MCF 10A (cell line): ENCODE measurements at regions not wholly inside any gene's neighbourhood (a gene's known extent, or its start where the extent isn't known, plus 50 kb on each side); places are given as distances from the start of the nearest gene placed in this dataset.

Source experiments
- BruUV-seq: library from RNA; stranded (reverse); fragments of 400-500 nt; replicated peaks from 2 replicates; lab custom pipeline; 2021; lab: Mats Ljungman, UMichigan
- CTCF ChIA-PET: fragments of 300-600 bp; sonication (Branson Sonifier 250); formaldehyde crosslinking; extraction: SDS; loops from one replicate; lab custom pipeline; 2021; ENCODE audit warnings: antibody characterized with exemption, inconsistent platforms; lab: Yijun Ruan, JAX
- POLR2A ChIA-PET: fragments of 300-600, 350-650 bp; sonication (Branson Sonifier 250); formaldehyde crosslinking; extraction: SDS; loops from one replicate; lab custom pipeline; 2020; ENCODE audit warnings: antibody characterized with exemption, inconsistent platforms; lab: Yijun Ruan, JAX
- DNase-seq: peaks from one replicate; pipeline ENCODE4 v3.0.0-alpha.2; 2018; ENCODE audit not compliant: unreplicated experiment
- H3K27ac Mint-ChIP-seq: one replicate; pipeline ENCODE4 v1.8.0; 2022; ENCODE audit warnings: mild to moderate bottlenecking, low read depth, mixed read lengths; ENCODE audit not compliant: unreplicated experiment
- H3K27me3 Mint-ChIP-seq: one replicate; pipeline ENCODE4 v1.8.0; 2022; ENCODE audit warnings: mixed read lengths; ENCODE audit not compliant: insufficient read depth, unreplicated experiment
- H3K36me3 Mint-ChIP-seq: one replicate; pipeline ENCODE4 v1.8.0; 2022; ENCODE audit warnings: mild to moderate bottlenecking, moderate library complexity, mixed read lengths; ENCODE audit not compliant: insufficient read depth, unreplicated experiment
- H3K4me1 Mint-ChIP-seq: one replicate; pipeline ENCODE4 v1.8.0; 2022; ENCODE audit warnings: mixed read lengths; ENCODE audit not compliant: insufficient read depth, unreplicated experiment
- H3K4me3 Mint-ChIP-seq: one replicate; pipeline ENCODE4 v1.8.0; 2022; ENCODE audit warnings: mild to moderate bottlenecking, moderate library complexity, mixed read lengths; ENCODE audit not compliant: unreplicated experiment
- H3K9me3 Mint-ChIP-seq: one replicate; pipeline ENCODE4 v1.8.0; 2022; ENCODE audit warnings: mixed read lengths; ENCODE audit not compliant: unreplicated experiment
- intact Hi-C: fragments of 100-400 bp; cut with micrococcal nuclease; formaldehyde crosslinking; loops from 2 replicates; pipeline ENCODE4 v1.14.1; 2022
- TF ChIP-seq, protein P1 (sequence below): fragments of 200-600 bp; IDR thresholded peaks from one replicate; pipeline ENCODE4 v1.8.0; 2022; ENCODE audit warnings: antibody characterized with exemption, mild to moderate bottlenecking; ENCODE audit not compliant: unreplicated experiment

DNA sequence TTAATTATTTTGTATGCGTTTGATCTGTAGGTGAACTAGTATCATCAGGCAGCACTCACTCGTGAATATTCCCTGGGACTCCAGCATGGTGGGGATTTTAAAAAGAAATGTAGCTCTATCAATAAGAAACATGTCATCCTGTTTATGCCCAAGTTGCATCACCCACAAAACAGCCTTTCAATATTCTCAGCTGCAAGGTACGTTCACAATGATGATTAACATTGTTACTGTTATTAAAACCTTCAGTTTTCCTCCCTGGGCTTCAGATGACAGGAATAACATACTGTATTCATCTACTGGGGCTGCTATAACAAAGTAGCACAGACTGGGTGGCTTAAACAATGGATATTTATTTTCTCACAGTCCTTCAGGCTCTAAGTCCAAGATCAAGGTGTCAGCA lies 87.9 kb upstream of the KLHL29 start:
- H3K36me3 Mint-ChIP-seq: no peaks in the 10 kb centered on the region
- TF ChIP-seq, protein P1, sequence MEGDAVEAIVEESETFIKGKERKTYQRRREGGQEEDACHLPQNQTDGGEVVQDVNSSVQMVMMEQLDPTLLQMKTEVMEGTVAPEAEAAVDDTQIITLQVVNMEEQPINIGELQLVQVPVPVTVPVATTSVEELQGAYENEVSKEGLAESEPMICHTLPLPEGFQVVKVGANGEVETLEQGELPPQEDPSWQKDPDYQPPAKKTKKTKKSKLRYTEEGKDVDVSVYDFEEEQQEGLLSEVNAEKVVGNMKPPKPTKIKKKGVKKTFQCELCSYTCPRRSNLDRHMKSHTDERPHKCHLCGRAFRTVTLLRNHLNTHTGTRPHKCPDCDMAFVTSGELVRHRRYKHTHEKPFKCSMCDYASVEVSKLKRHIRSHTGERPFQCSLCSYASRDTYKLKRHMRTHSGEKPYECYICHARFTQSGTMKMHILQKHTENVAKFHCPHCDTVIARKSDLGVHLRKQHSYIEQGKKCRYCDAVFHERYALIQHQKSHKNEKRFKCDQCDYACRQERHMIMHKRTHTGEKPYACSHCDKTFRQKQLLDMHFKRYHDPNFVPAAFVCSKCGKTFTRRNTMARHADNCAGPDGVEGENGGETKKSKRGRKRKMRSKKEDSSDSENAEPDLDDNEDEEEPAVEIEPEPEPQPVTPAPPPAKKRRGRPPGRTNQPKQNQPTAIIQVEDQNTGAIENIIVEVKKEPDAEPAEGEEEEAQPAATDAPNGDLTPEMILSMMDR: no peak
- H3K4me1 Mint-ChIP-seq: peaks cover 6% of the 10 kb centered on the region
- CTCF ChIA-PET: interaction anchor here (0.6 kb wide), 1 partner anchor 213 kb away, joined by 3 read pairs; no protein-coding TSS in a partner anchor
- no peak for DNase-seq
- POLR2A ChIA-PET: no interaction called here
- H3K9me3 Mint-ChIP-seq: no peaks in the 10 kb centered on the region
- H3K27me3 Mint-ChIP-seq: peaks cover 33% of the 10 kb centered on the region
- H3K27ac Mint-ChIP-seq: no peak overlapping the region
- no peak overlapping the region for H3K4me3 Mint-ChIP-seq
- intact Hi-C loops: no loop called here
- BruUV-seq: no TSS peak

DNA sequence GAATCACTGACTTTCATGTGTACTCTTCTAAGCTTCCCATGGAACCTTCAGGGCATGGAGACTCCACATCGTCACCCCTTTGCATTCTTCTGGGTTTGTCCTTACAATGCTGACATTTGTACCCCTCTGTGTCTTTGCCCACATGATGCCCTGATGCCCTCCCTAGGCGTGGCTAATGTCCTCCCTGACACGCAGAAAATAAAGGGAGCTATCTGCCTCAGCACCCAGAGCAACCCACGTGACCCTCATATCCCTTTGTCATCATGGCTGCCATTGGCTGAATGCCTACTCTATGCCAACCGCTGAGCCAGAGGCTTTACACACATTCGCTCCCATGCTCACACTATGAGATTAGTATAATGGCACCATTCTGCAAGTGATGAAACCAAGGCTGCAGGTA lies 86.4 kb upstream of the KLHL29 start:
- no peak overlapping the region for H3K27ac Mint-ChIP-seq
- no peak for DNase-seq
- H3K9me3 Mint-ChIP-seq: no peaks in the 10 kb centered on the region
- TF ChIP-seq, protein P1: no peak
- H3K36me3 Mint-ChIP-seq: no peaks in the 10 kb centered on the region
- no peak overlapping the region for H3K4me3 Mint-ChIP-seq
- POLR2A ChIA-PET: no interaction called here
- CTCF ChIA-PET: no interaction called here
- intact Hi-C loops: no loop called here
- H3K27me3 Mint-ChIP-seq: peaks cover 44% of the 10 kb centered on the region
- BruUV-seq: no TSS peak
- H3K4me1 Mint-ChIP-seq: peaks cover under 1% of the 10 kb centered on the region

DNA sequence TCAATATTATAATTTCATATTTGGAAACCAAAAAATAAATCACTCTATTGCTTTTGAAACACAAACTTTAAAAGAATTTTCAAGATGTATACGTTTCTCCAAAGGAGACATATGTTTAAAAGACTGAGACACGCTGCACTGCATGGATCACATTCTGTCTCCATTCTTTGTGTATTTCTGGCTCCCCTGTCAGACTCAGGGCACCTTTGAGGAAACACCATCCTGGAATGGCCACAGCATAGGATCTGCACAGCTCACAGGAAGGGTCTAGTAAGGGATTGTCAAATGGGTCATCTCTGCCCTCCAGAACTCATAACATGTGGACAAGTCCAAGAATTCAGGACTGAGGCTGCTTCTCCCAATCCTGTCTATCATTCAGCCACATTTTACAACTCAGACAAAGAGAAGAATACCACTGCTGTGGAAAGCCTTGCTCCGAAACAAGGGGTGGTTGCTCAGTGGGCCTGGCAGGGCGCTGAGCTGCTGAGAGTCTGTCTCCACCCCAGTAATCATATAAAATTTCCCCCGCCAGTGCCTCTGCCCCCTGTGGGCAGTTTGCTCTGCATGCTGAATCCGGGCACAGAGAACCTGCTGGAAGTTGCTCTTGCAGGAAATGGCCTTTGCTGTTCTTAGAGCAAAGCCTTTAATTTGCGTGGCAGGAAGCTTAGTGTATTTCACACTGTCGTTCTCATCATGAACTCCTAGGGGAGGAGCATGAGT lies 85.3 kb upstream of the KLHL29 start:
- BruUV-seq: no TSS peak
- TF ChIP-seq, protein P1: no peak
- Mint-ChIP-seq H3K27ac (no peak overlapping the region), H3K9me3 (no peaks in the 10 kb centered on the region), H3K27me3 (peaks cover 54% of the 10 kb centered on the region), H3K4me3 (no peak overlapping the region), H3K36me3 (no peaks in the 10 kb centered on the region), H3K4me1 (no peaks in the 10 kb centered on the region)
- CTCF ChIA-PET: no interaction called here
- POLR2A ChIA-PET: no interaction called here
- no peak for DNase-seq
- intact Hi-C loops: no loop called here

DNA sequence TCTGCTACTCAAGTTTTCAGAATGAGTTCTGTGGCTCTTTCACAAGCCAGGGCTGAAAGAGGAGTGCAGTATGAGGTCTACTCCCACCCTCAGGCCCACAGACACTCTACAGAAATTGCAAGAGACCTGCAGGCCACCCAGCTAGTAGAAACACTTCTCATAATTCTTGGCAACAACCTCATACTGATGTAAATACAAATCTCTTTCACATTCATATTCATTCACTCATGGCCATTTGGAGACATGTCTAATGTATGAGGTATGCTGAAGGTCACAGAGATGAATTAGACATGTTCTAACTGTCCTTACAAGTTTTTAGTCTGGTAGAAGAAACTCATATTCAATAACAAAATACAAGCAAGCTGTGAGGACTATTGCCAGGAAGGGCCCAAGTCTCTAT lies 83.8 kb upstream of the KLHL29 start:
- ChIA-PET CTCF (interaction anchor here (1.3 kb wide), 1 partner anchor 10 kb away, joined by 3 read pairs; no protein-coding TSS in a partner anchor), POLR2A (no interaction called here)
- H3K4me3 Mint-ChIP-seq: no peak overlapping the region
- peaks cover 54% of the 10 kb centered on the region for H3K27me3 Mint-ChIP-seq
- H3K4me1 Mint-ChIP-seq: no peaks in the 10 kb centered on the region
- intact Hi-C loops: no loop called here
- H3K27ac Mint-ChIP-seq: no peak overlapping the region
- BruUV-seq: no TSS peak
- no peaks in the 10 kb centered on the region for H3K36me3 Mint-ChIP-seq
- DNase-seq: no peak
- H3K9me3 Mint-ChIP-seq: no peaks in the 10 kb centered on the region
- TF ChIP-seq, protein P1: no peak
